ENCODE measurements at regions not wholly inside any gene's neighbourhood (a gene's known extent, or its start where the extent isn't known, plus 50 kb on each side); places are given as distances from the start of the nearest gene placed in this dataset.

- H3K4me3 ChIP-seq (replicated peaks; ENCODE audit: low read depth, low read length): no peak overlapping the region
- DNase-seq (ENCODE audit: extremely low read depth, low read depth): no peak
- TF ChIP-seq CTCF (IDR thresholded peaks at IDR 0.05; ENCODE audit: low read depth, low read length, missing control alignments): no peak
These were observed 68.4 kb upstream of the NOX3 start for GRCh38 chr6:155523821-155524651.

- TF ChIP-seq CTCF (IDR thresholded peaks at IDR 0.05; ENCODE audit: low read depth, low read length, missing control alignments): no peak
- no peak for DNase-seq (ENCODE audit: extremely low read depth, low read depth)
These were observed 66.1 kb upstream of the NOX3 start for GRCh38 chr6:155521719-155522118.

GRCh38 chr6:155520078-155520477 lies 64.4 kb upstream of the NOX3 start:
- no peak overlapping the region for H3K4me3 ChIP-seq (replicated peaks; ENCODE audit: low read depth, low read length)

More at GRCh38 chr6:155521719-155522118, 66.1 kb upstream of the NOX3 start:
- H3K4me3 ChIP-seq (replicated peaks; ENCODE audit: low read depth, low read length): no peak overlapping the region

GRCh38 chr6:155519176-155519738 lies 63.6 kb upstream of the NOX3 start:
- no peak for TF ChIP-seq CTCF (IDR thresholded peaks at IDR 0.05; ENCODE audit: low read depth, low read length, missing control alignments)
- H3K4me3 ChIP-seq (replicated peaks; ENCODE audit: low read depth, low read length): no peak overlapping the region
- DNase-seq (ENCODE audit: extremely low read depth, low read depth): no peak

More at GRCh38 chr6:155520078-155520477, 64.4 kb upstream of the NOX3 start:
- no peak for DNase-seq (ENCODE audit: extremely low read depth, low read depth)
- TF ChIP-seq CTCF (IDR thresholded peaks at IDR 0.05; ENCODE audit: low read depth, low read length, missing control alignments): no peak

- TF ChIP-seq CTCF (IDR thresholded peaks at IDR 0.05; ENCODE audit: low read depth, low read length, missing control alignments): no peak
- no peak overlapping the region for H3K4me3 ChIP-seq (replicated peaks; ENCODE audit: low read depth, low read length)
These were observed 61.7 kb upstream of the NOX3 start for GRCh38 chr6:155517294-155517693.

GRCh38 chr6:155510879-155511278 lies 55.2 kb upstream of the NOX3 start:
- H3K4me3 ChIP-seq (replicated peaks; ENCODE audit: low read depth, low read length): no peak overlapping the region
- no peak for DNase-seq (ENCODE audit: extremely low read depth, low read depth)
- TF ChIP-seq CTCF (IDR thresholded peaks at IDR 0.05; ENCODE audit: low read depth, low read length, missing control alignments): no peak

More at GRCh38 chr6:155517294-155517693, 61.7 kb upstream of the NOX3 start:
- no peak for DNase-seq (ENCODE audit: extremely low read depth, low read depth)
